ENCODE measurements at regions not wholly inside any gene's neighbourhood (a gene's known extent, or its start where the extent isn't known, plus 50 kb on each side); places are given as distances from the start of the nearest gene placed in this dataset.

- DNase-seq (ENCODE audit: low read depth in 4 of 4, low spot score in 2 of 4), result no peak
Observed at GRCh38 chr2:151197184-151198108, 64.2 kb downstream of the RBM43 start.

GRCh38 chr2:151193576-151193975, 68.1 kb downstream of the RBM43 start:
- no peak for DNase-seq (ENCODE audit: low read depth in 4 of 4, low spot score in 2 of 4)

DNA sequence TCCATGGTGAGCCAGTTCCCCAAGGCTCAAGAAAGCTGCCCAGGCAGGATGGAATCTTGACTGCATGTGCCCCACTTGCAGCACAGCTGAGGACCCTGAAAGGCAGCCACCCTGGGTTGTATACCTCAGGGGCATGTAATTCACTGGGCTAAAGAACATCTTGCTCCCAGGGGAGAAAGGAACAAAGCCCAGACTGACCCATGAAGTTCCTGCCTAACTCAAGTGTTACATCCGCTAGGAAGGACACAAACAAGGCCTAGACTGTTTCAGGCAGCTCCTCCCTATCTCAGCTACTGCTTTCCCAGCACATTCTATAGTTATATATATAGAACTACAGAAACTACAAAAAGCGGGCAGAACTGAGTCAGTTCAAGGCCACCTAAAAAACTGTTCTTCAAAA, 69.0 kb downstream of the RBM43 start:
- no peak for DNase-seq (ENCODE audit: low read depth in 4 of 4, low spot score in 2 of 4)

GRCh38 chr2:151191001-151191400, 70.7 kb downstream of the RBM43 start:
- no peak for DNase-seq (ENCODE audit: low read depth in 4 of 4, low spot score in 2 of 4)

DNA sequence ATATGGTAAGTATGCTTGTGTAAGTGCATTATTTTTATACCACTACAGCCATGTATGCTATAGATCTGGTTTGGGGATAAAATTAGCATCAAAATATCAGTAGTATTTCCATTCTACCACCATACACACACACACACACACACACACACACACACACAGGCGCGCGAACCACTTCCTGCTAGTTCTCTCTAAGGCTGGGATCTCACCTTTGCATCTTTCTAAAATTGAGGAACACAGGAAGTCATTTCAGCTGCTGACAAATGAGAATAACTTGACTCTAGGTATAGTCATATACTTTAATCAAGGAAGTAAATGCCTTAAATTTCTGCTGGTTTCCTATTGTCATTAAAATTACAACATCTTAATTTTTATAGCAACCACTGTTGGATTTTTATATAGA, 72.5 kb downstream of the RBM43 start:
- no peak for DNase-seq (ENCODE audit: low read depth in 4 of 4, low spot score in 2 of 4)

GRCh38 chr2:151186011-151186410, 75.7 kb downstream of the RBM43 start:
- no peak for DNase-seq (ENCODE audit: low read depth in 4 of 4, low spot score in 2 of 4)

DNA sequence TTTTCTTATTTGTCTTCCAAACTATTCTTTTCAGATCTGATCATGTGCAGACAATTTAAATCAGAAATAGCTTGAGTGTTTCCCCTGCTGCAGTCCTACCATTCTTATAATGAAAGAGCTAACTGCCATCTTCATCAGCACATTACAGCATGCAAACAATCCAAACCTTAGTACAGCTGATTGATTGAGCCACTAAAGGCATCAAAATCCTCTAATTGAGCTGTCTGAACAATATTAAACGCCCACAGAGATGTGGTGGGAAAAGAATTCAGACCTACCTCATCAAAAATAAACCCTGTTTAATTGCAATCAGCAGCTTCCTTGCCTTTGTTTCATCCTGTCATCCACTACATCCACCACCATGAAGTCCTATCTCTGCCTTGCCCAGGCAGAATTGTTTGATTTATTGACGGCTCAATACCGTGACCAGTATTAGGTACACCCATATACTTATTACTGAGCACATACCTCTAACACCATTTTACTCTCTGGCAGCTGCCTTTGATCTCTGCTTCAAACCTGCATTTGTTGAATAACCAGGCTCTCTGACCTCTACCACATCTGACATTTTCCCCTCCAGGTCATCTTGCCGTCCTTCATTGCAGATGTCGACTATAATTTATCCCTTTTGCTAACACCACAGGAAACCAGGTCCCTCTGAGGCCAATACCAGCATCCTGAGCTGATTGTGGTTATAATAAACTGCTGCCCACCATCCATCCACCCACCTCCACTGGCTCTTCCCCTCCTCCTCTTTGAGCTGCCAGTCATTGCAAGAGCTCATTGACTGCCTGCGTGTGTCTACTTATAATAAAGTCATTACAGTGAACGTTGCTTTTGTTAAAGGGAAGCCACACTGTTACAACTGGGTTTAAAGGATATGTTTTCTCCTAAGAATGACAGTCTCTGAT, 78.5 kb downstream of the RBM43 start:
- DNase-seq (ENCODE audit: low read depth in 4 of 4, low spot score in 2 of 4), result no peak

DNA sequence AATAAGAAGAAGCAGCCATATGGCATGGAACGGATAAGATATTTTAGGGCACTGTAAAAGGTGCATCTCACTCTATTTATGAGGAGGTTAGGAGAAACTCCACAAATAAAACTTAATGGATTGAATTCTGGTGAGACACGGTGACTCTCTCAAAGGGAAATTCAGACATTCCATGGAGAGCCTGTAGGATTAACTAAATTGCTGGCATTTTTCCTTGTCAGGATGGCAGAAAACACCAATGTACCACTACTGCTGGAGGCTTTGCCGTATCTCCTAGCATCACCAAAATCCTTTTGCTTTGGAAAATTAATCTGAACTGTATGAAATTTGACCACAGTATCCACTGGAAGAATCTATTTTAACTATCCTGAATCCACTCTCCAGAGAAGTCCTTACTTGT, 79.3 kb downstream of the RBM43 start:
- DNase-seq (ENCODE audit: low read depth in 4 of 4, low spot score in 2 of 4), result no peak

DNA sequence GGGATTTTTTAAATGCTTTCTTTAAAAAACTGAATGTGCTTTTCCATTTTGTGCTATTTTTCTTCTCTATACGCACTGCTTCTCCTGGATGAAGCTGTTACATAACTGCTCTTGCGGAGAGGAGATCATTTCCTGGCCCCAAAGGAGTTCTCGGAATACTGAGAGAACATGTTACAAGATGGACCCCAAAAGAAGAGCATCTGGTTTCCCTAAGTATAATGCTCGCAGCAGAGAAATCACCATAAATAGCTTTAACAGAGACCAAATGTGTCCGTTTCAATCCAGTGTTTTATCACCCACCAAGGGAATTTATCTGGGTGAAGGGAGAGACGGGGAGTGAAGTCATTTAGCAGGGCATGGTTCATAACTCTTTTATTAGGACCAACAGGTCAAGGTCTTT, 80.1 kb downstream of the RBM43 start:
- no peak for DNase-seq (ENCODE audit: low read depth in 4 of 4, low spot score in 2 of 4)

DNA sequence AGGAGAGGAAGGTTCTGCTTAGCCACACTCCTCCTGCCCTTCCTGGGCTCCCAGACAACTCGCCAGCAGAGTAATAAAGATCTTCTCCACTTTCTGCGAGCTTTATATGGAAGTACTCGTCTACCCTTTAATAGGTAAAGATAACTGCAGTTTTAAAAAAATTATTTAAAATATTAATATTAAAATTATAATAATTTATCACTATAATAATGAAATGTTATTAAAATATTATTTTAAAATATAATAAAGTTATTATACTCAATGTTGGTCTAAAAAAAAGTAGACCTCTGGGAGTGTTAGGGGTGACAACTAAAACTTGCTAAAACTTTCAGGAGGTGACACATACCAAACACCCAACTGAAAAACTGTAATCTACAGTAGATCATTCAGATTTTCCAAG, 81.5 kb downstream of the RBM43 start:
- DNase-seq (ENCODE audit: low read depth in 4 of 4, low spot score in 2 of 4), result no peak

GRCh38 chr2:151178207-151178606, 83.5 kb downstream of the RBM43 start:
- DNase-seq (ENCODE audit: low read depth in 4 of 4, low spot score in 2 of 4), result no peak

- no peak for DNase-seq (ENCODE audit: low read depth in 4 of 4, low spot score in 2 of 4)
Observed at GRCh38 chr2:151177756-151178155, 83.9 kb downstream of the RBM43 start.

DNA sequence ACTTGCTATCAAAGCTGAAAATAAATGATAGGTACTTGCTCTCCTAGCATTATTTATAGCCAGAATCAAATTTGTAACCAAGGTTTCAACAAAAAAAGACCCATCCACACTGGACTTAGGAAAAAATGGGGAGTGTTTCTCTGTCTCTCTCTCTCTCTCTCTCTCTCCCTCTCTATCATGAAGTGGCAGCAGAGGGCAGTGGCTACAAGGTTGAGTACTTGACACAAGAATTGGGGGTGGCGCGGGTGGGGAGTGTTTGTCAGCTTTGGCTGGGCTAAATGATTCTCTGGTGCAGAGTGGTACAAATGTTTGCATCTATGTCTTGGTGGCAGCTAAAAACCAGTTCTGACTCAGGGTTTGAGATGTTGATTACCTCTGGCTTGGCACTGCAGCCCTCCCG, 85.0 kb downstream of the RBM43 start:
- no peak for DNase-seq (ENCODE audit: low read depth in 4 of 4, low spot score in 2 of 4)

GRCh38 chr2:151175864-151176263, 85.8 kb downstream of the RBM43 start:
- no peak for DNase-seq (ENCODE audit: low read depth in 4 of 4, low spot score in 2 of 4)

DNA sequence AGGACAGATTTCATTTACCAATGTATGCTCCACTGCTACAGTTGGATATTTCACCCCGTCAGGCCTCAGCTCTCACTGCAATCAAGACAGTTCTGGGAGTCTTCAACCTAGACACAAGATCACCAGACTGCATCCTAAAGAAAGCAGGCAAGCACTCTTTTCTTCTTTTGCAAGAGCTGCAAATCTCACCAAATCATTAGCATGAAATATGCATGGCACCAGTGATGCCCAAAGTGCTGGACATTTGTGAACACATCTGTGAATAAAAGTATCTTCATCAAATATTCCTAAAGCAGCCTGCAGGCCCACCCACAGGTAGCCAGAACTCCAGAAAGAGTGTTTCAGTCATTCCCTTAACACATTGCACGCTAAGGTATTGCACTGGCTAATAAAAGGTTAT, 87.5 kb downstream of the RBM43 start:
- DNase-seq (ENCODE audit: low read depth in 4 of 4, low spot score in 2 of 4), result no peak

DNA sequence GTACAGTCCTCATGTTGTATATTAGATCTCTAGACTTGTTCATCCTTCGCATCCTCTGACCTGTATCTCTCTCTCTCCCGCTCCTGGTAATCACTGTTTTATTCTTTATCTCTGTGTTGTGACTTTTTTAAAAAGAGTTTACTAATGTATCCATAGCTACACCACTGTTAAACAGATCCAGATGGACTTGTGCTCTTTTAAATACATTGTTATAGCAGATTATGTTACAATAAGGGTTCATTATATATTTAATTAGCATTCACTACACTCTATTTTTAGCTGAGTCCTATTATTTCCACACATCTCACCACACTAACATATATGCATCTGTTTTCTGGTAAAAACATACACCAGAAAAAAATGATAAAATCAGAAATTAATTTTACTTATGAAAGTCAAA, 90.5 kb downstream of the RBM43 start:
- DNase-seq (ENCODE audit: low read depth in 4 of 4, low spot score in 2 of 4), result no peak

DNA sequence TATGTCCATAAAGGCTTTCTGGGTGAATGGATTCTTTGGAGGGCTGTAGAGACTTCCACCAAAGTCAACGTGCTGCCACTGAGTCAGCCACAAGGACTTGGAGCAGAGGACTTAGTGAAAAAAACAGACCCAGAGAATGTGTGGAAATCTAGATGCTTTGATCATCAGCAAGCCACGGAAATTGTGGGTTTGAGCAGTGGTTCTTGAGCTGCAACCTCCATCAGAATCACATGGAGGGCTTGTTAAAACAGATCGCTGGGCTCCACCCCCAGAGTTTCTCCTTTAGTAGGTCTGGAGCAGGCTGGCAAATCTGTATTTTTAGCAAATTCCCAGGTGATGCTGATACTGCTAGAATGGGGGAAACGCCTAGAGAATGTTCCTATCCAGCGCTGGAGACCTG, 95.3 kb downstream of the RBM43 start:
- DNase-seq (ENCODE audit: low read depth in 4 of 4, low spot score in 2 of 4), result no peak

- no peak for DNase-seq (ENCODE audit: low read depth in 4 of 4, low spot score in 2 of 4)
Observed at GRCh38 chr2:151165105-151165684, 96.5 kb downstream of the RBM43 start.

- DNase-seq (ENCODE audit: low read depth in 4 of 4, low spot score in 2 of 4), result no peak
Observed at GRCh38 chr2:151161821-151162551, 99.7 kb downstream of the RBM43 start.

- DNase-seq (ENCODE audit: low read depth in 4 of 4, low spot score in 2 of 4), result no peak
Observed at GRCh38 chr2:151159109-151159662, 102.5 kb downstream of the RBM43 start.
